T-helper 2 cell (primary cell): ENCODE measurements at regions not wholly inside any gene's neighbourhood (a gene's known extent, or its start where the extent isn't known, plus 50 kb on each side); places are given as distances from the start of the nearest gene placed in this dataset.
A peak's percentile ranks its signal among the peaks of the same experiment; 100 is the strongest.

ENCODE experiments used
- DNase-seq, 5 experiments: peaks; one replicate each; pipeline versions ENCODE4 v3.0.0 to v3.0.0-alpha.2; 2012 to 2022

GRCh38 chr5:68161156-68161555, 54.4 kb upstream of the PIK3R1 start:
- no peak for DNase-seq

DNA sequence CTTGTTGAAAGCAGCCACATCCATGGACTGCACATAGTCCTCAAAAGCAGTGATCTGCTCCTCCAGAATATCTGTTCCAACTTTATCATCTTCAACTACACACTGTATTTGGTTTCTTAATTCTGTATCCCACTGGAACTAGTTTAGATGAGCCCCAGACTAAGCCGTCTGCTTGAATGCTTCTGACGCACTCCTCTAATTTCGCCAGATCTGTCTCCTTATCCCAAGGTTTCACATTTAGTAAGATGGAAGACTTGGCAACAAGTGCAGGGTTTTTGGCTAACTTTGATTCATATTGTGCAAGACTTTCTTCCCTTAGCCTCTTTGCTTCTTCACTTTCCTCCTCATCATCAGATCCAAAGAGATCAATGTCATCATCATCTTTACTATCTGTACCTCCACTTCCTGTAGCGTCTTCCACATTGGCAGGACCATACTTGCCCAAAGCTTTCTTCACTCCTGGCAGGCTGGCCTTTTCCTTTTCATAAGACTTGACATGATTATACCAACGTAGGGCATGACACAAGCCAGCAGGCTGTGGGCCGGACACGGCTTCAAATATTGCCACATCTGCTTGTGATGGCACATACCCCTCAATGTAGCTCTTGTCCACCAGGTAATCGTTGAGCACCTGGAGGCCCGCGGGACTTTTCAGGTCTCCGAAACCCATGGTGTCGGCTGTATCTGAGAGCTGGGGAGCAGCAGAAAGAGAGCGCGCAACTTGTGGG, 56.2 kb upstream of the PIK3R1 start:
- DNase-seq: no peak

DNA sequence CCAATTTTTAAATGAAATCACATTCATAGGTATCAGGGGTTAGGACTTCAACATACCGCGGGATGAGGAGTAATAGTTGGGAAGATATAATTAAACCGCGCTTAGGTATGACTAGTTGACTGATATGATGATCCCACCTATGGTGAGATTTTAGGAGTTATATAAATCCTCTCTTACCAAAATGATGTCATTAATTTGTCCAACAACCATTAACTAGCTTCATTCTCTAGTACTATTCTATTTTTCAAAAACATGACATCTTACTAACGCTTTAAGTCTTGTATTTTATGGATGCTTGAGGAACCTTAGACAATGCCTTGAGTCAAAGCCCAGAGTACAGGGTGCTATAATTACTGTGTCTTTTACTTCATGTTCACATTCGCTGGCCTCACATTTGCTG, 59.6 kb upstream of the PIK3R1 start:
- no peak for DNase-seq

- no peak for DNase-seq
These were observed 61.3 kb upstream of the PIK3R1 start for GRCh38 chr5:68154119-68154857.

DNA sequence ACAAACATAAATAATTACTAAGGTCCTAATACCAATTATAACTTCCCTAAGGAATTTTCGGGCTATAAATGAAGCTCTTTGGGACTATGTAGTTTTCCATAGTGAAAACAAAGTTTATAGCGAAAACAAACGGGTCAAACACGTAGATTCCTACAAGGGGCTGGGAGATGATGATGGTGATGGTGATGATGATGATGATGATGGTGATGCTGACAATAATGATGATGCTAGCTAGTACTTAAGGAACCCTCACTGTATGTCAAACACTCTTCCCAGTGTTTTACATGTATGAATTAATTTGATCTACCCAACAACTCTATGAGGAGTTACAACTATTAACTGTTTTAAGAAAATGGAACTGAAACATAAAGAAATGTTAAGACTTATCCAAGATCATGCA, 63.7 kb upstream of the PIK3R1 start:
- DNase-seq: no peak

DNA sequence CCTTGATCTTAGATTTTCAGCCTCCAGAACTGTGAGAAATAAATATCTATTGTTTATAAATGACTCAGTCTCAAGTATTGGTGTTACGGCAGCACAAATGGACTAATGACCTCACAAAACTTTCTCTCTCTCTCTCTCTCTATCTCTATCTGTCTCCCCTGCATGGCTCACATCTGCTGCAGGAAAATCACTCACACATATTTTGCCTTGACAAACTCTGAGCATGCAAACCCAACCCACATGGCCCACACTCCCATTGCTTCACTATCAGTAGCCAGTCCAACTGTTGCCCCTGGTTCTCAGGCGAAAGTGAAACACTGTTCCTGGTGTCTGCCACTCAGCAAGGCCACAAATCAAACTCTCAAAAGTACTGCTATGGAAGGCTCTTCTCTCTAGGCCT, 66.4 kb upstream of the PIK3R1 start:
- DNase-seq: no peak

- DNase-seq: no peak
These were observed 67.5 kb upstream of the PIK3R1 start for GRCh38 chr5:68148096-68148495.

GRCh38 chr5:68147659-68148058, 67.9 kb upstream of the PIK3R1 start:
- DNase-seq: no peak

DNA sequence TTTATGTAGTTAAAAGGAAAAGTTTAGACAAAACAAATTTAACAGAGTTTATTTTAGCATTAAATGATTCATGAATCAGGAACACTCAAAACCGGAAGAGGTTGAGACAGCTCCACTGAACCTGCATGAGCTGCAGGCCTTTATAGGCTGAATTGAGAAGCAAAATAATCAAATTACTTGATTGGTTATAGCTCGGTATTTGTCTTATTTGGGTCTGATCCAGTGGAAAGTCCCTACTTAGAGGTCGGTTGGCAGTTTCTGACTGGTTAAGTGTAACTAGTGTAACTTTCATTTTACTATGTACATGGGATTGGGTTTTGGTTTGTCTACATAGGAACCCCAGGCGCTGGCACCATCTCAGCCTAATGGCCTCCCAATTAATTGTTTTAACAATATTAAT, 74.1 kb upstream of the PIK3R1 start:
- peak in 2 of 5 experiments; percentile 31 to 60 for DNase-seq

DNA sequence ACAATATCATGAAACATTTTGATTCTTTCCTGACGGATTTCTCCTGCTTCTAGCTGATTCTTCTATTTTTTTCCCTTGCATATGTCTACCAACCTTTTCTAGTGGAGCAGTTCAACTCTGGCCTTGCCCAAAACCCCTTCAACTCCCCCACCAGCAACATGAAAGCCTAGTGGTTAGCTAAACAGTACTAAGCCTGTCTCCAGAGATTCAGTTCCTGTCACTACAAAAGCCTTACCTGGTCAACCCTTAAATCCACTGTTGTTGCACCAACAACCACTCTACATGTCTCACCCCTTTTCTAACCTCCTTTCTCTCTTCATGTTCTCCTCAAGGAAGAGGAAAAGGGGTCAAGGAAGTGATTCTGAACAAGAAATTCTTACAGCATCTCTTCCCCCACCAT, 74.8 kb upstream of the PIK3R1 start:
- no peak for DNase-seq

GRCh38 chr5:68139611-68140441, 75.7 kb upstream of the PIK3R1 start:
- no peak for DNase-seq

GRCh38 chr5:68137511-68138140, 77.9 kb upstream of the PIK3R1 start:
- DNase-seq: no peak

GRCh38 chr5:68134669-68135313, 80.8 kb upstream of the PIK3R1 start:
- DNase-seq: no peak

GRCh38 chr5:68134033-68134668, 81.4 kb upstream of the PIK3R1 start:
- DNase-seq: no peak

GRCh38 chr5:68130253-68130652, 85.3 kb upstream of the PIK3R1 start:
- no peak for DNase-seq

DNA sequence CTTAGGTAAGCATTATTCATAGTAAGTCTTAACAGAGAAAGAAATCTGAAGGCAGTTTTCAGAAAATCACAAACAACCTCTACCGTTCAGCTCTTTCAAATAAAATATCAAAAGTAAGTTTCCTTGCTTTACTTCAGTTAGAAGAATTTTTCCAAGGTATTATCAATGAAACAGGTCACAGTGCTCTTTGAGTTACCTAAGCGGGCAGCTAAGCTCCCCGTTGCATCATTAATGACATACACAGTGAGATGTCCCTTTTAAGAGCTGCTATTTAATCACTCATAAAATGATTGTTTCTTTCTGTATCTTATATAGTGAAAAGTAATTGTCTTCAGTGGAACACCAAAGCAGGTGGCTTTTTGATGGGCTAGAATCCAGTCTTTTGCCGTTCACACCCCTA, 86.2 kb upstream of the PIK3R1 start:
- DNase-seq: no peak

DNA sequence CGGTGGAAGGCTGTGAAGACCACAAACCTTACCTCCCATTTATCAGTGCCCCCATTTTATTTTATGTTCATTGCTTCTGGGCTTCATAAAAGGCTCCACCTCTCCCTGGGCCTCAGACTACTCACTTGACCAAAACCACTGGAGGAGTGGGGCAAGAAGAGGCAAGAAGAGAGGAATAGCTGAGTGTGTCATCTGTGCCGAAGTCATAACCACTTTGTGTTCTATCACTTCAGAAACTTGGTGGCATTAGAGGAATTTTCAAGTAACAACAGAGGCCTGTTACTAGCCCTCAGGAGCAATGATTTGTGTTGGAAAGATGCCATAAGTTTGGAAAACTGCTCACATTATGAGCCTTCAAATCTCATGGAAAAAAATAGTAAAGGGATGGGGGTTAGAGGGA, 88.7 kb upstream of the PIK3R1 start:
- no peak for DNase-seq

DNA sequence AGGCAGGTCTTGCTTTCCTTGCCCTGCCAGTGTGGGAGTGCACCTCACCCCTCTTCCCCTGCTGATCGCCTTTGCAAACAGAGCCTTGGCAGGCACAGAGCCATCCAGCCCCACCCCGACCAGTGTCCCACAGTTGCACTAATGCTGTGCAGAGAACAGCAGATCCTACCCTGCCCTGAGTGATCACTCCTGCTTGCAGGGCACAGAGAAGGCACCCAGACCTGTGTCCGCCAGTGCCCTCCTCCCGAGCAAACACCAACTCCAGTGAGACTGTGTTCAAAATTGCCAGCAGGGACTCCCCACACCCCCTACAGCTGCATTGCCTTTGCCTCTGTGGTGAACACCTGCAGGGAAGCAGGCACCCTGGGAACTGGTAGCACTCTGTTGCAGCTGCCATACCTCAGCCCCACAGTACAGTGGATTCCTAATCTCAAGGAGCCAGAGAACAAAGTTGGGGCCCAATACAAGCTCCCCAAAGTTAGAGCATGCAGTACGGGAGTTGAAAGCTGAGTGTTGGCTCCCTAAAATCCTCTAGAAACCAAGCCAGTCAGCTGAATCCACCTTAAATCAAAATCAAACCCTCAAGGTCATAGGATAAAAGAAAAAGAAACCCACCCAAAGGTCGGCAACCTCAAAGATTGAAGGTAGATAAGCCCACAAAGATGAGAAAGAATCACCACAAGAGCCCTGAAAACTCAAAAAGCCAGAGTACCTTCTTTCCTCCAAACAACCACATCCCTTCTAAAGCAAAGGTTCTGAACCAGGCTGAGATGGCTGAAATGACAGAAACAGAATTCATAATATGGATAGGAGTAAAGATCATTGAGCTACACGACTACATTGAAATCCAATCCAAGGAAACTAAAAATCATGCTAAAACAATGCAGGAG, 92.9 kb upstream of the PIK3R1 start:
- DNase-seq: peak in 2 of 5 experiments; percentile 3 to 56

GRCh38 chr5:68116868-68117411, 98.6 kb upstream of the PIK3R1 start:
- DNase-seq: no peak

DNA sequence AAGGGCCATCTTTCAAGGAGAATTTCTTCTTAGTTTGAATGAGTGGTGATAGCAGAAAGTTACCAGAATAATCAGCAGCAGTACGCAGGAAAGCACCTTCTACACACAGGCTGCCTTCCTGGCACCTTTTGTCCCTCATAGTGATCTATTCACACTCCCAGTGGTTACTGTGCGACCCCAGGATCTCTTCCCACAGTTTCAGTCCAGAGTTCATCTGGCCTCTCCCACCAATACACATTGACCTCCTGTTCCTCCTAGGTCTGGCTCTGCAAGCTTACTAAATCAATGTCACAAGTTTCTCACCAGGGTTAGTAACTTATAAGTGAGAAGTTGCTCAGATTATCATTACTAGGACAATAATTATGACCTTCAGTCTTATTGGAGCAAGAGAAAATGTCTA, 99.1 kb upstream of the PIK3R1 start:
- no peak for DNase-seq

GRCh38 chr5:68115584-68115983, 100.0 kb upstream of the PIK3R1 start:
- no peak for DNase-seq
